ENCODE measurements at regions not wholly inside any gene's neighbourhood (a gene's known extent, or its start where the extent isn't known, plus 50 kb on each side); places are given as distances from the start of the nearest gene placed in this dataset.

DNA sequence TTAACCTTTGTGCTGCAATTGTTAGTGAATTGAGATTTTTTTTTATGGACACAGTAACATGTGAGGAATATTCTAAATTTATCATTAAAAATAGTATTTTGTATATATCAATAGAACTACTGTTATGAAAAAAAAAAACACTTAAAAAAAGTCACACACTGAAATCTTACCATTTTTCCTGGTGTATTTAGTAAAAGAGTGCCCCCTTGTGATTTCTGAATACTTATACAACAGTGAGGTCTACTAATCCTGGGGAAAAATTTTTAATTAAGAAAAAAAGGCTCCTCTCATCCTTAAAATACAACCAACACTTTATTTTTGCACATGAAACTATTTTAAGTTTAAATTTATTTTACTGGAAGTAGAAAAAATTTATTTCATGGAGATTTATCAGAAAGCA, 56.4 kb upstream of the SPOCK3 start:
- DNase-seq: no peak

DNA sequence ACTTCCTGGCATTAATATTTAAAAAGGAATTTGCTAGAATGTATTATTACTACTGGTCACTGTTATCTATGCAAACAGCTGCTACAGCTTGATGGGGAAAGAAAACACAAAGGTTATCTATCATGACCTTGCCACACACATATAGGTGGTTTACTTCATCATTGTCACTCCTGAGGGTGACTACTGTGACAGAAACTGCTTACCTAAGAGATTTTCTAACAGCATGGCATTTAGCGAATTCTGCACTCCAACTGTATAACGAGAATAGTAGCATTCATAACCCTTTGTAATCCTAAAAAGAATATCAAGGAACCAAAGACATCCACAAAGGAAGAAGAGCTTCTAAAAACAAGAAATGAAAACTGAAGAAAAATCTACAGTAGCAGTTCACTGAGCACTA, 74.6 kb upstream of the SPOCK3 start:
- DNase-seq: no peak

DNA sequence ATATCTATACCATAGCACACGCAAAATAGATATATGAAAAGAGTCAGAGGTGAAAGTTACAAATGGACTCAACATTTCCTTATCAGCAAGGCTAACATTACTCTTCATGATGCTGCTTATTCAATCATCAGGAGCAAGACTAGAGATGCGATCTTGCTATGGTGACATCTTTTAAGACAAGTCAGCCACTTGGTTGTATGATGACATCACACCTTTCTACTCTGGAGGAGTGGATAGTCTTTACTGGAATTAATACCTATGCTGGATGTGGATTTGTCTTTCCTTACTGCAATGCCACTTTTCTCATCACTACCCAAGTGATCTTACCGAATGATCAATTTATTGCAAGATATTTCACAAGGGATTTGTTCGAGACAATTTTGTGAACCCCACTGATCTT, 87.0 kb upstream of the SPOCK3 start:
- DNase-seq: no peak

DNA sequence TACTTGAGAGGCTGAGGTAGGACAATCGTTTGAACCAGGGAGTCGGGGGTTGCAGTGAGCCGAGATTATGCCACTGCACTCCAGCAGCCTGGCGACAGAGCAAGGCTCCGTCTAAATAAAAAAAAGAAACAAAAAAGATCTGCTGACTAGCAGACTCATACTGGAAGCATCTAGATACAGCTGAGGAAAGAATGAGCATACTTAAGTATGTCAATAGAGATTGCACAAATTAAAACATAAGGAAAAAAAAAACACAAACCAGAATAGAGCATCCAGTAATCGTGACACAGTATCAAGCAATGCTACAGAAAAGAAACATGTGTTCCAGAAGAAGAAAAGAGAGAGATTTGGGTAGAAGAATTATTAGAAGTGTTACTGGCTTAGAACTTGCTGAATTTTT, 105.5 kb upstream of the SPOCK3 start:
- DNase-seq: no peak

DNA sequence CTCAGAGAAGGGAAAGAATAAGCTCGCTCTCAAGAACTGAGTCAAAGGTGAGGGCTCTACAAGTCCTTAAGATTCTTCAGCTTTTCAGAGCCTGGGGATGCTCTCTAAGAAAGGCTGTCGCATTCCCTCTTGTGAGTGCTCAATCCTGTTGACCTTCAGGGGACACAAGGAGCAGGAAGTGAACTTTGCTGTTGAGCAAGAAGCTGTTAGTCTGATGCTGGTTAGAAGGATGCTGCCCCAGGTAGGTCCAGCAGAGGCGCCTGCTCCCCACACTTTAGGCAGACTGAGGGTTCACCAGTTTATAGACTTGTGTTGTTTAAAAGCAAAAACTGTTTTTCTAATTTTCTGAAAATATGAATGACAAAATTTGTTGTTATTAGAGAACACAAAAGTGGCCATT, 125.4 kb upstream of the SPOCK3 start:
- DNase-seq: no peak

DNA sequence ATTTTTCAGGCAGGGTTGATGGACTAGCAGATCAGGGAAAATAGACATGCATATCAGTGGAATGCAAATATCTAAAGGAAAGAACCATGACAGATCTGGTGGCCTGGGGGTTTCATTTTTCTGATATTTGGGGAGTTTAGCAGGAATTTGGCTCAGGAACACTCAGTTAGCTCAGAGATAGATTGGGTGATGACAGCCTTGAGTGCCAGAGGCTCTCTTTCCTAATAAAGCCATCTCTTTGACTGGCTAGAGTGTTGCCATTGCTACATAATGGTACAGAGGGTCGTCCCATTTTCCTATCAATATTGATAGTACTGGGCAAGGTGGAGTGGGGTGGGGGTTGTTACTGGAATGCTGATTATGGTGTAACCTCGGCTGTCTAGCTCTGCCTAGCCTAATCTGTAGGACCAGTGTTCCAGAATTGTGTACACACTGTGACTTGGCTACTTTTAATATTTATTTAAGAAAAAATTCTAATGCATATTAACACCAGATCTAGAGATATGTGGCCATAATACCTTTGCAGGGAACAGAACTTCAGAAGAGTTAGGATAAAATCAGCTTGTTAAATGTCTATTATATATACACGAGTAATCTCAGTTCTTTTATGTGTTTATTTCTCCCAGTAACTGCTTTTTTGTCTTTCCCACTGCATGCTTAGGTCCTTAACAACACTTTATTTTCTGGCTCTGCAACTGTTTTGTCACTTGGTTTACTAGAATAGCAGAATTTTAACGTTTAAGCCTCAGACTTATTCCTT, 145.0 kb upstream of the SPOCK3 start:
- DNase-seq: no peak

DNA sequence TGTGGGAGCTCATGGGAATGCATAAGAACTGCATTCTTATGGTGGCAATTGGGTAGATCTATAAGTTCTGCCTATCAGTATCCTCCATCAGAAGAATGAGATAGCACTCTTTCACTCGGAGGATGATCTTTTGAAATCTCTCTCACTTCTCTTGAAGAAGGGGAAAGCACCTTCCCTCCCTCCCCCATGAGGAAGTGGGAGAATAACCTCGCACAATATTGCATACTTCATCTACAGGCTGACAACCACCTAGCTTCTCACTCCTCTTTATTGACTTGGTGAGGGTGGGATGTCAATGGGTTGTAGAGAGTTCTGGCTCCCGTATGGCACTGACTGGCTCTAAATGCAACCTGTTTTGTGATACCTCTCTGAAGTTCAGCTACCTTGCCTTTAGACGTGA, 146.7 kb upstream of the SPOCK3 start:
- no peak for DNase-seq

DNA sequence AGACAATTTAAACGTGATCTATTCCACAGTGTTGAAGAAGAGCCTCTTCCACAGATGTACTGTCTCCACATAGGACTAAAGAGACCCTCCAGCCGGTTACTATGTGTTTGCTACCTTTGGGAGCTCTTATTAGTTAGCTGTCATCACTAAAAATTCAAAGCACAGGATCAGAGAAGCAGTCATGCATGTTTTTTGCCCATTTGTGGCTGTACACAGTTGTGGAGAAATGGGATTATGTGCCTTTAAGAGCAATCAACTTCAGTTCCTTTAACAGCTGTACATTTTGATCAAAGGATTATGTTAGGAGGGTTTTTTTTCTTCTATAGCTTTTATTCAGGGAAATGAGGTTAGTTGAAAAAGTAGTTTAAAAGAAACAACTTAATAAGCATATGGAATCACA, 149.0 kb upstream of the SPOCK3 start:
- DNase-seq: no peak

DNA sequence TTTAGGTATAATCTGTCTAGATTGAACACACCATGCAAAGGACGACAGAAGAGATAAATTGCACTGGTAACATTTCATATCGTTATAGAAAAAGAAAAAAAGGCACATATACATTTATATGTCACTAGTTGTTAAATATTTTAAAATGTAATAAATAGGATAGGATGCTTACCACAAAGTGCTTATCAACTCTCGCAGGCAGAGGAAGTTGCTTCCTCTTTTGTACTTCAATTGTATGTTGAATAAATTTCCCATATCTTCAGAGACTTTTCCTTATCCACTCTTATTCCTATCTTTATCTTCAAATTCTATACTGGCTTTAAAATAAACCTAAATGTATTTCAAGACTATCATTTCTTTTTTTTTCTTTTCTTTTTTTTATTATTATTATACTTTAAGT, 163.3 kb upstream of the SPOCK3 start:
- no peak for DNase-seq

DNA sequence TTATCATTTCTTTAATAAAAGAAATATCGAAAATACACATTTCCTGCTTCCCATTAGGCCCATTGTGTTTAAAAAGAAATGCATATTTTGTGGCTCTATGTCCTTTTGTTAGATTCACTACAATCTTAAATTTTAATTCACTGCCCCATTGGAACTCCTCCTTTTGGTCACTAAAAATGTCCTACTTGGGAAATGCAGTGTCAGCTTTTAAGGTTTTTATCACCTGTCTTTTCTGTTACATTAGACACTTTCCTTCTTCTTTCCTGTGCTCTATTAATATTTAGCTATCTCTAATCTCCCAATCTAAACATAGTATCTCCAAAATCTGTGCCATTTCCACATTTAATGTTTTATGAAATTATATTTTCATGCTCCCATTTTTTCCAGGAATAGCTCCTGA, 164.9 kb upstream of the SPOCK3 start:
- no peak for DNase-seq

DNA sequence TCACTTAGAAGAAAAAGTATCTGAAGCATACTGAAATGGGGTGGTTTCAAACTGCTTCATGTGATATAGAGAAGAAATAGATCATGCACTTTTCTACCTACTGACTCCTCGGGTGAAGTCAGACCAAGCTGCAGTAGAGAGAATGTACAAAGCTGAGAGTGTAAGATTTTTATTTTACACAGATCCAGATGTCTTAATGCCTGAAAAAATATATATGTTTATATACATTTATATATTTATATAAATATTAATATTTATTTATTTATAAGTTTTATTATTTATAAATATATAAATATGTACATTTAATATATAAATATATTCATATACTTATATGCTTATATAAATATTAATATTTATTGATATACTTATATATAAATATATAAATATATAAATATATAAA, 171.9 kb upstream of the SPOCK3 start:
- no peak for DNase-seq

DNA sequence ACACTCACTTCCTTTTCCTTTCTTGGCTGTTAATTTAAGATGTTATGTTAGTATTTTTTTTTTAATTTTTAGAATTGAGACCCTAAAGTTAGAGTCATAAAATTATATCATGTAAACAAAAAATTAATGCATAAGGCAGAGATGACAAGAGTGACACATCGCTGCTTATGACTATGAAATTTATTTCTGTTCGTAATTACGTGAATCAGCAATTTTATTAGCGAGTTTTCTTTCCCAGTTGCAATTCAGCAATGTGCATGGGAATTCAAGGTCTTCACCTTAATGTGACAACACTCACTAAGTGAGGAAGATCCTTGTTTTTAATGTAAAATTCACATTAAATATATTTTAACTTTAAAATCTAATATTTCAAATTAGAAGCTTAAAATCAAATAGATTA, 181.2 kb upstream of the SPOCK3 start:
- no peak for DNase-seq

DNA sequence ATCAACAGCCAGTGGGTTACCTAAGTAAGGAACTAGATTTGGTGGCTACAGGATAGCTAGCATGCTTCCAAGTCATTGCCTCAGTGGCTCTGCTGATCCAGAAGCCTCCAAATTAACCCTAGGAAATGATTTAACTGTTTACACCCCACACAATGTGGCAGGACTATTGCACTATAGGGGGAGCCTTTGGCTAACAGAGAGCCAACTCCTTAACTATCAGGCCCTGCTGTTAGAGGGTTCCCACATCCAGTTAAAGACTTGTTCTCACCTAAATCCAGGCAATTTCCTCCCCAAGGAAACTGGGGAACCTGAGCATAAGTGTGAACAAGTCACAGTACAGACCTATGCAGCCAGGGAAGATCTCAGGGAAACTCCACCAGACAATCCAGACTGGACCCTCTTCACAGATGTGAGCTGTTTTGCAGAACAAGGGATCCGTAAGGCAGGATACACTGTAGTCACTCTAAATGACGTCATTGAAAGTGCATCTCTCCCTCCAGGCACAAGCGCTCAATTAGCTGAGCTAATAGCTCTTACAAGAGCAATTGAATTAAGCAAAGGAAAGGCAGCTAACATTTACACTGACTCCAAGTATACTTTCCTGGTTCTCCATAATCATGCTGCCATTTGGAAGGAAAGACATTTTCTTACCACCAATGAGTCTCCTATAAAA, 185.3 kb upstream of the SPOCK3 start:
- no peak for DNase-seq

DNA sequence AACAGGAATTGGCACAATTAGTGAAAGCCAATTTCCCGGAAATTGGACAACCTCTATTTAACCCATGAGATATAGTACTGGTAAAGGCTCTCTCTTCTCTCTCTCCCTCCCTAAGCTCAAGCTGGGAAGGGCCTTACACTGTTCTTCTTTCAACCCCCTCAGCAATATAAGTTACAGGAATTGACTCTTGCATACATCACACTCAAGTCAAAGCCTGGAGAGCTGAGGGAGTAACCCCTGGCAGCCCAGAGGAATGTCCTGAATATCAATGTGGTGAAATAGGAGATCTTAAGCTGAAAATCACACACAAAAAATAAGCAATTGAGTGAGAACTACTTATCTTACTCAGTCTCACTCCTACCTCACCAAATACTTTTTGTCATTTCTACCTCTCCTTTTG, 186.9 kb upstream of the SPOCK3 start:
- no peak for DNase-seq

DNA sequence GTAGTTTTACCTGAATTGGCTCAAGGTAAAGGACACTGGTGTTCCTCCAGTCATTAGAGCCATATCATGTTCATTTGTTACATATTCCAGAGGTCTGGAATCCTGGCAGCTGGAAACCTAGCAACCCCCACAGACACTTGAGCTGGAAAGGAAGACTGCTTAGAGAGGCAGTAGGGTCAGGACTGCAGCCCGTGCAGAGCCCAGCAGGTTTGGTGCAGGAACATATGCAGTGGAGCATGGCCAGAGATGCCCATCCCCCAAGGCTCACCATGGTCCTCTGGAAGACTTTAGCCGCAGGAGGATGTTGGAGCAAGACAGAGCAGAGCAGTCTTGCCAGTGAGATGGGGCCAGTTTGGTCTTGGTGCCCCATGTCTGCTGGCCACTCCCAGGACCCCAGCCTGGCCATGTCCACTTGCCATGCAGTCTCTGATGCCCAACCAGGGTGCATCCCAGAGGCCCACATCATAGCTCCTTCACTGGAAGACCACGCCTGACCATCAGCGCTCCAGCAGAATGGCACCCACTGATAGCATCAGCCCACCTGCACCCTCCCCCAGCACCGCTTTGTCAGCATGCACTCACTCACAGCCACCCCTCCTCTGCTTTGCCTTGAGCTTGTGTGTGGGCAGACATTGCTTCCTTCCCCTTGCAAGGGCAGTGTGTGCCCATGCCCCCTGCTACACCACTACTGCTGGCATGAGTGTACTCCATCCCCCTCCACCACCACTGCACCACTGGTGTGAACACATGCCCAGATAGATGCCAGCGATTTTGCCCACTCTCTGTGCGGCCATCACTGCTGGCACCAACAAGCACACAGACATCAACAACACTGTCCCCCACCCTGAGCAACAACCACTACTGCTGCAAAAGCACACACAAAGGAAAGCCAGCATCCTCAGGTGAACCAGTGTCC, 190.3 kb upstream of the SPOCK3 start:
- DNase-seq: no peak

DNA sequence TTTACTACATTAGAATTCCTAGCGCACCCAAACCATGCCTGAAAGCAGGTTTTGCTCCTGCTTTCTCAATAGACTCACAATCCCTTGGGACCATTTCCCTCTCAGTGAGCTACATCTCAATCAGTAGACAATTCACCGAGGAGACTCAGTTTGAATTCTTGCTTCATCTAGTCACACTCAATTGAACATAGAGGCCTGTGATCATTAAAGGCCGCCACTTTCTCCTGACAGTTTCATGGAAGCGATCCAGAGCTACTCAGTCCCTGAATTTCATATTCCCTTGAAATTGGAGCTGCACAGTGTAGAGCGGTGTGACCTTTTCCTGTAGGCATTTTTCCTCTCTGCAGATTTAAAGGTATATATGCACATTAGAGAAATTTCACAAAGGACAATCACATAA, 193.9 kb upstream of the SPOCK3 start:
- no peak for DNase-seq

DNA sequence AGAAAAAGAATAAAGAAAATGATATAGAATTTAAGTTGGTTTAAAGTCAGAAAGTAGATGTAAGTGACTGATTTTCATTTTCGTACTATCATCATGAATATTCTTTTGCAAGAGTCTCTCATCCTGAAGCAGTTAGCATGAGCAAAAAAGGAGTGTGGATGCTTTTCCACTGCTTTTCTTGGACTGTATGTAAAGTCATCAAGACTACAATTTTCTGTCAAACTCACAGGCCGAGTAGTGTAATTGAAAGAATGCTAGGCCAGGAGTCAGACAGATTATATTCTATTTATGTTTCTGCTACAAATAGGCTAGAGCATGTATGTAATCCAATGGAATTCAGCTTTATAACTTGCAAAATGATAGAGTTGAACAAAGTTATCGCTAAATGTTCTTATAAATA, 197.1 kb upstream of the SPOCK3 start:
- DNase-seq: no peak

DNA sequence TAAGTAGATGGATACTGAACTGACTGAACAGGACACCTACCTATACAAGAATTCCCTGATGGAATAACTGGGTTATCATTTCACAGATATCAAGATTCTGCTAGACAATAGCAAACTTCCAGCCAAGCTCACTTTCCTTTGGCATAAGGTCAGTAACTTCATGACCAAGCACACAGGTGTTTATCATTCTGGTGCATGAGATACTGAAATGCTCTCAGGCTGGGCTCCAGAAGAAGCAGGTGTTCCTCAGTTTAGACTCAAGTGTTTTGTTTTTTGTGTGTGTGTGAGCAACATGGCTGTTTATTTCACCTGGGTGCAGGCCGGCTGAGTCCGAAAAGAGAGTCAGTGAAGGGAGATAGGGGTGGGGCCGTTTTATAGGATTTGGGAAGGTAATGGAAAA, 201.5 kb upstream of the SPOCK3 start:
- no peak for DNase-seq

DNA sequence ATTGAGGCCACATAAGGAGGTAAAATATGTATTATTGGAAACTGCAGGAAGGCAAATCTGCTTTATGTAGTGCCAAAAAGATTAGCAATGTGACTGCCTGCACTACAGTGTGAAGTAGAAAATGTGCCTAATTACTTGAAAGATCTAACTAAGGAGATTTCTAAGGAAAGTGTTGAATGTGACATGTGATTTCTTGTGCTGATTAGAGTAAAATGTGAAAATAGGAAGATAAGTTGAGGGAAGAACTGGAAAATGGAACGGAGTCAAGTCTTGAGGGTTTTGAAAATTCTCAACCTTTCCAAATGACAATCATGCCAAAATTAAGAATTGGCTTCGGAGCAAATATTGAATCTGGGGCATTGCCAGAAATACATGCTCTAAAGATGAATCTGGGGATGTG, 209.5 kb upstream of the SPOCK3 start:
- DNase-seq: no peak

DNA sequence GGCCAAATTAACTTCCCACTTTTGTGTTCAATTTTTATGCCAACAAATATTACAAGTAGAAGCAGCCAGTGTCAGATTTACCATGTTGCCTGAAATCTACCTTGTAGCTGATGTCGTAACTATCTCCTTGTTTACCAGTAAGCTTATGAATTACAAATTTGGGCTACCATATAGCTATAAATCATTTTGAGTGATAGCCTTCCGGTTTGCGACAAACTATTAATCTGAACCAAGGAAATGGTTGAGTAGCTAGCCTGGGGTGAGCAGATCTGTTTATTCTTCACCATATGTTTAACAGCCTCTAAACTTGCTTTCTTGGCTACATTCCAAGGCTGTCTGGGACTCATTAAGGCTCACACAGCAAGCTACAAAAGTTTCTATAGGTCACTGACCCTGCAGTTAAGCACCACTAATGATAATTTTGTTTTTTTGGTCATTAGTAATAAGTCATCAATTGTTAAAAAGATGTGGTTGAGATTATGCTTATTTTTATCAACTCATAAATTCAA, 218.7 kb upstream of the SPOCK3 start:
- no peak for DNase-seq

DNA sequence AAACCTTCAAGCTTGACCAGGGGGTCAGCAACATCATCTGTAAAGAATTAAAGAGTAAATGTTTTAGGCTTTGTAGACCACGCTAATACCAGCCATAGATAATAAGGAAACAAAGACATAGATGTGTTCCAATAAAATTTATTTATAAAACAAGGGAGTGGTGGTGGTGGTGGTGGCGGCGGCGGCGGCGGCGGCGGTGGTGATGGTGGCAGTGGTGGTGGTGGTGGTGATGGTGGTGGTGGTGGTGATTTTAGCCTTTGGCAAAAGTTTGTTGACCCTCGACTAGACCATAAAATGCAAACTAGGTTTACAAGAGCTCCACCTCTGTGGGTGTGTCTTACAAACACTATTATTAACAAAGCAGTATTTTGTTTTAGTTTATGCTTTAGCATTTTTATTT, 222.3 kb upstream of the SPOCK3 start:
- DNase-seq: no peak

DNA sequence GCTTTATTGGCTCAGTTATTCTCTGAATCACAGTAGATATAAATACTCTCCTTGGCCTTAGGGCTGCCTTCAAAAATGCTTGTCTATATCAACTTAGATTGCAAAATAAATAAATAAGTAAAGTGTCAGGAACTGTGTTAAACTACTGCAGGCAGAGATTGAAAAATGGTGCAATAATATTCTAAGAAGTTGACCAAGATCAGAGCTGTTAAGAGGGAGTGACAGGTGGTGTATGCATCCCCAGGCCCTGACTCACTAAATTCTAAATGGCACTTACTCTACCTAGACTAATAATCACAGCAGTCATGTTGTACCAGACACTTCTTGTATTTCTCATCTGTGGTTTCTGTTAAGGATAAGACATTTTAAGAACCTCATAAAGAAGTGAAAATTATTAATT, 235.1 kb upstream of the SPOCK3 start:
- DNase-seq: no peak

DNA sequence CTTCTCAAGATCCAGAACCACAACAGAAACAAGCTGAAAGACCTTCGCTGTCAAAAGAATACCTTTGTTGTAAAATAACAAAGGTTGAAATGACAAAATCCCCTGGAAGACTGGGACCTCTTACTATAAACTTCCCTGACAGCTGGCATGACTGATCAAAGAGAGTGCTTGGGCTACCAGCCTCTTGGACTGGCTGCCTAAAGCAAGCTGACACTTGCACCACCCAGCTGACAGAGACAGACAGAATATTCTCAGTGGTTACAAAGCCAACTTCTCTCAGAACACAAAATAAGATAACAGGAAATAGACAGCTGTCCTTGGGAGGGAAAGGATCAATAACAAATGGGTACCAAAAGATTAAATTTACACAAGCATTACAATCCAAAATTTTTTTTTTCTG, 241.7 kb upstream of the SPOCK3 start:
- no peak for DNase-seq

DNA sequence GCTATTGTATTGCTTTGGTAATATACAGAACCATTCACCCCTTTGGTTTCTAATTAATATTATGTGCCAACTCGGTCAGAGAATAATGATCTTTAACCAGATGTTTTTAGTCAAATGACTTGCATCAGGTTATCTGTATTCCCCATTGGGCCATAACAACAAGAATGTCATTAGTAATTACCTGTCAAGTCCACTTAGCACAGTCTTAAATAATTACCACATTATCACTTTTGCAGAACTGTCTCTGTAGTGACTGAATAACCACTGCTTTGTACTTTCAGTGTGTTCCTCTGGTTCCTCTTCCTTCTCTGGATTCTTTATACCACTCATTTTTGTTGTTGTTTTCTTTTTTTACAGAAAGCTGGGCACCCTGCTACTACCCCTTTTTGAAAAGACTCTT, 257.7 kb upstream of the SPOCK3 start:
- DNase-seq: no peak
